WTC11 (cell line): ENCODE measurements at regions not wholly inside any gene's neighbourhood (a gene's known extent, or its start where the extent isn't known, plus 50 kb on each side); places are given as distances from the start of the nearest gene placed in this dataset.

ENCODE experiments used
- USF2 ChIP-seq: sonication (generic); formaldehyde crosslinking; IDR thresholded peaks from 2 replicates; pipeline ENCODE4 v1.8.1; 2023; ENCODE audit warnings: mild to moderate bottlenecking, missing genetic modification reagents, moderate library complexity
- TF ChIP-seq, protein P1 (sequence below): fragments of 200-600 bp; IDR thresholded peaks from 2 replicates; pipeline ENCODE4 v1.8.0; 2022; ENCODE audit warnings: antibody characterized with exemption

- TF ChIP-seq USF2 (CRISPR knock-in tag), result no peak
- TF ChIP-seq, protein P1, sequence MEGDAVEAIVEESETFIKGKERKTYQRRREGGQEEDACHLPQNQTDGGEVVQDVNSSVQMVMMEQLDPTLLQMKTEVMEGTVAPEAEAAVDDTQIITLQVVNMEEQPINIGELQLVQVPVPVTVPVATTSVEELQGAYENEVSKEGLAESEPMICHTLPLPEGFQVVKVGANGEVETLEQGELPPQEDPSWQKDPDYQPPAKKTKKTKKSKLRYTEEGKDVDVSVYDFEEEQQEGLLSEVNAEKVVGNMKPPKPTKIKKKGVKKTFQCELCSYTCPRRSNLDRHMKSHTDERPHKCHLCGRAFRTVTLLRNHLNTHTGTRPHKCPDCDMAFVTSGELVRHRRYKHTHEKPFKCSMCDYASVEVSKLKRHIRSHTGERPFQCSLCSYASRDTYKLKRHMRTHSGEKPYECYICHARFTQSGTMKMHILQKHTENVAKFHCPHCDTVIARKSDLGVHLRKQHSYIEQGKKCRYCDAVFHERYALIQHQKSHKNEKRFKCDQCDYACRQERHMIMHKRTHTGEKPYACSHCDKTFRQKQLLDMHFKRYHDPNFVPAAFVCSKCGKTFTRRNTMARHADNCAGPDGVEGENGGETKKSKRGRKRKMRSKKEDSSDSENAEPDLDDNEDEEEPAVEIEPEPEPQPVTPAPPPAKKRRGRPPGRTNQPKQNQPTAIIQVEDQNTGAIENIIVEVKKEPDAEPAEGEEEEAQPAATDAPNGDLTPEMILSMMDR, result no peak
Observed at GRCh38 chr4:4651811-4652755, 110.2 kb upstream of the STX18 start.
